K562 (cell line): ENCODE measurements at regions not wholly inside any gene's neighbourhood (a gene's known extent, or its start where the extent isn't known, plus 50 kb on each side); places are given as distances from the start of the nearest gene placed in this dataset.

Experiments
- ATAC-seq: fragments of 200-7000 bp; cut with Tn5 transposase; 3 replicates; pipeline ENCODE4 v1.9.1; 2020; ENCODE audit warnings: moderate library complexity
- BruUV-seq: library from RNA; stranded (reverse); fragments of 400-500 nt; replicated peaks from 2 replicates; lab custom pipeline; 2021; lab: Mats Ljungman, UMichigan
- CTCF ChIA-PET: fragments of 300-600 bp; formaldehyde crosslinking; extraction: SDS; loops from one replicate; lab custom pipeline; 2021; ENCODE audit warnings: low intra/inter-chr PET ratio; lab: Yijun Ruan, JAX
- POLR2A ChIA-PET: fragments of 300-600, 350-650 bp; sonication (Branson Sonifier 250); formaldehyde crosslinking; extraction: SDS; loops from one replicate; lab custom pipeline; 2021; ENCODE audit warnings: antibody characterized with exemption, inconsistent platforms; lab: Yijun Ruan, JAX
- DNase-seq, 4 experiments: peaks; one replicate each; pipeline versions ENCODE4 v3.0.0 to v3.0.0-alpha.2; 2011 to 2018; ENCODE audit warnings: low spot score in 3 of 4, mixed read lengths in 3 of 4; ENCODE audit errors: extremely low read depth in 1 of 4
- FAIRE-seq: peaks from 2 replicates; lab custom pipeline; 2011; peaks lifted over from hg19 to GRCh38; lab: Jason Lieb, UNC
- H2AFZ ChIP-seq: 2 replicates; pipeline ENCODE4 v1.6.0; 2011; ENCODE audit warnings: low read depth, low read length, control low read depth, inconsistent platforms
- H3K27ac ChIP-seq: fragments of 200-600 bp; 3 replicates; pipeline ENCODE4 v1.8.0; 2011; ENCODE audit warnings: low read depth, mild to moderate bottlenecking, control low read depth, inconsistent platforms, low read length, moderate library complexity, mixed read lengths; ENCODE audit errors: extremely low read depth
- H3K27me3 ChIP-seq, 2 experiments: fragments of 300-600 bp in 1 of 2; 2 replicates in 1 of 2; 3 replicates in 1 of 2; pipeline versions ENCODE4 v1.6.0 to v1.8.0; 2011; ENCODE audit warnings: inconsistent platforms in 2 of 2, low read length in 2 of 2, mild to moderate bottlenecking in 1 of 2, mixed read lengths in 1 of 2, moderate library complexity in 1 of 2; ENCODE audit not compliant: control insufficient read depth in 2 of 2, insufficient read depth in 2 of 2
- H3K36me3 ChIP-seq: fragments of 300-600 bp; 3 replicates; pipeline ENCODE4 v1.8.0; 2011; ENCODE audit warnings: mild to moderate bottlenecking, low read length, inconsistent platforms; ENCODE audit not compliant: control insufficient read depth, insufficient read depth
- H3K4me1 ChIP-seq, 2 experiments: fragments of 200-600 bp in 1 of 2; replicated peaks in 1 of 2; 2 replicates in 1 of 2; 3 replicates in 1 of 2; pipeline versions ENCODE4 v1.5.1 to v1.8.0; 2011; ENCODE audit warnings: inconsistent platforms in 2 of 2, low read length in 2 of 2, mild to moderate bottlenecking in 1 of 2, mixed read lengths in 1 of 2, moderate library complexity in 1 of 2; ENCODE audit not compliant: control insufficient read depth in 2 of 2, insufficient read depth in 2 of 2
- H3K4me2 ChIP-seq: 2 replicates; pipeline ENCODE4 v1.6.1; 2011; ENCODE audit warnings: low read length, control low read depth, inconsistent platforms, mixed read lengths; ENCODE audit not compliant: insufficient read depth
- H3K4me3 ChIP-seq: fragments of 200-600 bp; sonication (generic), shearing (Covaris generic); 2 replicates; pipeline ENCODE4 v1.5.1; 2016; ENCODE audit warnings: control low read depth, inconsistent platforms
- H3K79me2 ChIP-seq: fragments of 200-600 bp; 3 replicates; pipeline ENCODE4 v1.8.0; 2011; ENCODE audit warnings: low read length, inconsistent platforms; ENCODE audit not compliant: control insufficient read depth, insufficient read depth
- H3K9ac ChIP-seq, 2 experiments: 2 replicates each; pipeline versions ENCODE4 v1.6.0 to v1.6.1; 2011; ENCODE audit warnings: low read depth in 2 of 2, low read length in 2 of 2, control low read depth in 1 of 2, inconsistent platforms in 1 of 2, mild to moderate bottlenecking in 1 of 2, mixed read lengths in 1 of 2; ENCODE audit not compliant: insufficient read depth in 1 of 2
- H3K9me1 ChIP-seq: one replicate; pipeline ENCODE4 v1.6.0; 2011; ENCODE audit warnings: inconsistent platforms, mild to moderate bottlenecking, low read length, moderate library complexity; ENCODE audit not compliant: control insufficient read depth, insufficient read depth
- H3K9me3 ChIP-seq: replicated peaks from 2 replicates; pipeline ENCODE4 v1.5.1; 2011; ENCODE audit warnings: low read depth, low read length, inconsistent platforms; ENCODE audit not compliant: control insufficient read depth, insufficient read depth
- H4K20me1 ChIP-seq: replicated peaks from 2 replicates; pipeline ENCODE4 v1.6.1; 2011; ENCODE audit warnings: low read length, inconsistent platforms, mixed read lengths; ENCODE audit not compliant: control insufficient read depth, insufficient read depth
- BRCA1 ChIP-seq, 2 experiments: fragments of 450-650 bp in 1 of 2; sonication (generic) in 1 of 2; formaldehyde crosslinking in 1 of 2; IDR thresholded peaks; 2 replicates each; pipeline versions ENCODE4 v1.5.0 to v1.6.1; 2017 to 2020; ENCODE audit warnings: mild to moderate bottlenecking in 1 of 2, missing genetic modification reagents in 1 of 2
- DACH1 ChIP-seq: fragments of 450-650 bp; IDR thresholded peaks from 2 replicates; pipeline ENCODE4 v1.6.1; 2018; ENCODE audit not compliant: partially characterized antibody
- DLX4 ChIP-seq: fragments of 250-450 bp; sonication (Bioruptor Pico); IDR thresholded peaks from 2 replicates; pipeline ENCODE4 v1.6.1; 2021; ENCODE audit warnings: mild to moderate bottlenecking
- KAT8 ChIP-seq: fragments of 450-650 bp; IDR thresholded peaks from 2 replicates; pipeline ENCODE4 v1.6.1; 2016; ENCODE audit warnings: low read depth, mild to moderate bottlenecking
- KHSRP ChIP-seq: fragments of 450-650 bp; IDR thresholded peaks from 2 replicates; pipeline ENCODE4 v1.6.1; 2017
- NBN ChIP-seq: fragments of 450-650 bp; IDR thresholded peaks from 2 replicates; pipeline ENCODE4 v1.6.1; 2016; ENCODE audit warnings: low read depth, mild to moderate bottlenecking
- NFE2L1 ChIP-seq: fragments of 450-650 bp; IDR thresholded peaks from 2 replicates; pipeline ENCODE4 v1.6.1; 2016; ENCODE audit warnings: missing genetic modification characterization, low read depth, mild to moderate bottlenecking, missing compliant biosample characterization, moderate library complexity, borderline replicate concordance
- SAP30 ChIP-seq: fragments of 200-600 bp; sonication (generic); IDR thresholded peaks from 2 replicates; pipeline ENCODE4 v1.6.1; 2012; ENCODE audit warnings: borderline replicate concordance, low read depth, mild to moderate bottlenecking, moderate library complexity, low read length, control low read depth, inconsistent platforms; ENCODE audit not compliant: insufficient read depth, poor library complexity, severe bottlenecking
- TAF9B ChIP-seq: fragments of 450-650 bp; IDR thresholded peaks from 2 replicates; pipeline ENCODE4 v1.6.1; 2018; ENCODE audit warnings: mild to moderate bottlenecking; ENCODE audit not compliant: partially characterized antibody
- ZNF511 ChIP-seq: sonication (generic); formaldehyde crosslinking; IDR thresholded peaks from 2 replicates; pipeline ENCODE4 v1.8.0; 2022; ENCODE audit warnings: mild to moderate bottlenecking, missing genetic modification reagents
- whole genome bisulfite sequencing: fragments of 100-300 bp; shearing (Covaris generic); methylation state at CpG from one replicate; pipeline ENCODE4 v1.1.6; 2016; ENCODE audit warnings: low coverage, mixed read lengths; ENCODE audit not compliant: insufficient coverage; ENCODE audit errors: missing lambda C conversion rate; 5-methylcytosine and 5-hydroxymethylcytosine counted together
- in situ Hi-C: fragments of 300-500 bp; cut with MboI; formaldehyde crosslinking; loops from 4 replicates; pipeline ENCODE4 v1.15.0; 2018; ENCODE audit warnings: inconsistent platforms, mixed read lengths
- intact Hi-C: fragments of 100-400 bp; cut with micrococcal nuclease; formaldehyde crosslinking; loops from 2 replicates; pipeline ENCODE4 v1.14.2; 2022

GRCh38 chr13:50670272-50670671, 173.2 kb downstream of the DLEU7 start:
- no peak for DNase-seq
- H4K20me1 ChIP-seq = no peaks in the 10 kb centered on the region
- H3K4me1 ChIP-seq = no peaks in the 10 kb centered on the region
- H3K36me3 ChIP-seq = no peaks in the 10 kb centered on the region
- H3K9me3 ChIP-seq = no peaks in the 10 kb centered on the region
- TF ChIP-seq NBN = no peak
- no peak for TF ChIP-seq KHSRP
- TF ChIP-seq, all 486 proteins: peak for 0
- no peak for FAIRE-seq
- no peak overlapping the region for H3K4me3 ChIP-seq
- no peak for ATAC-seq
- BruUV-seq = no TSS peak
- intact Hi-C loops (no loop called here), in situ Hi-C loops (no loop called here)
- H3K9ac ChIP-seq = no peak overlapping the region
- no peak overlapping the region for H3K4me2 ChIP-seq
- no peaks in the 10 kb centered on the region for H3K9me1 ChIP-seq
- WGBS = 48% methylated on average over 8 of the region's 8 CpGs
- no peaks in the 10 kb centered on the region for H3K79me2 ChIP-seq
- no peak overlapping the region for H2AFZ ChIP-seq
- H3K27me3 ChIP-seq = no peaks in the 10 kb centered on the region
- ChIA-PET CTCF (no interaction called here), POLR2A (no interaction called here)
- H3K27ac ChIP-seq = no peak overlapping the region

- BruUV-seq = no TSS peak
- intact Hi-C loops = no loop called here
- no peaks in the 10 kb centered on the region for H3K9me3 ChIP-seq
- no peaks in the 10 kb centered on the region for H3K27me3 ChIP-seq
- H3K27ac ChIP-seq = no peak overlapping the region
- in situ Hi-C loops = no loop called here
- H3K36me3 ChIP-seq = no peaks in the 10 kb centered on the region
- TF ChIP-seq SAP30 (no peak), KAT8 (no peak), DLX4 (no peak), TAF9B (no peak), BRCA1 (IDR thresholded peaks at IDR 0.05) (no peak), BRCA1 (CRISPR knock-in tag; IDR thresholded peaks at IDR 0.05) (no peak), NFE2L1 (tag) (no peak), ZNF511 (no peak), DACH1 (no peak)
- no peaks in the 10 kb centered on the region for H3K4me1 ChIP-seq
- H3K9me1 ChIP-seq = no peaks in the 10 kb centered on the region
- CTCF ChIA-PET = no interaction called here
- H3K79me2 ChIP-seq = no peaks in the 10 kb centered on the region
- no peak for FAIRE-seq
- no peak for ATAC-seq
- no peak overlapping the region for H3K4me3 ChIP-seq
- no peaks in the 10 kb centered on the region for H4K20me1 ChIP-seq
- H2AFZ ChIP-seq = no peak overlapping the region
- no peak overlapping the region for H3K9ac ChIP-seq
- no peak overlapping the region for H3K4me2 ChIP-seq
- WGBS = 47% methylated on average over 2 of the region's 4 CpGs
- POLR2A ChIA-PET = interaction anchor here (0.6 kb wide), 1 partner anchor 15 kb away, joined by 3 read pairs; no protein-coding TSS in a partner anchor
- no peak for DNase-seq
Observed at GRCh38 chr13:50670847-50671496, 172.5 kb downstream of the DLEU7 start.
